ENCODE measurements at regions not wholly inside any gene's neighbourhood (a gene's known extent, or its start where the extent isn't known, plus 50 kb on each side); places are given as distances from the start of the nearest gene placed in this dataset.

GRCh38 chr11:28505232-28505631 lies 397.0 kb downstream of the METTL15 start:
- TF ChIP-seq CTCF (IDR thresholded peaks at IDR 0.05; ENCODE audit: borderline replicate concordance, extremely low read depth, low read length, poor library complexity, severe bottlenecking), result no peak
- no peak for TF ChIP-seq EZH2 (IDR thresholded peaks at IDR 0.05; ENCODE audit: borderline replicate concordance, low read depth, low read length, severe bottlenecking)

Measured in DND-41 (cell line).